GM23338 (cell line): ENCODE measurements at regions not wholly inside any gene's neighbourhood (a gene's known extent, or its start where the extent isn't known, plus 50 kb on each side); places are given as distances from the start of the nearest gene placed in this dataset.

Experiments used
- EZH2 ChIP-seq: fragments of 200-600 bp; sonication (generic); IDR thresholded peaks from one replicate; pipeline ENCODE4 v1.8.0; 2017; ENCODE audit warnings: antibody characterized with exemption, mild to moderate bottlenecking, low read depth; ENCODE audit not compliant: unreplicated experiment
- STAT1 ChIP-seq: IDR thresholded peaks from one replicate; pipeline ENCODE4 v1.6.1; 2016; ENCODE audit warnings: antibody characterized with exemption; ENCODE audit not compliant: unreplicated experiment
- ZNF331 ChIP-seq: fragments of 250-450 bp; sonication (Bioruptor Pico); IDR thresholded peaks from 2 replicates; pipeline ENCODE4 v1.5.0; 2020; ENCODE audit warnings: low read depth, mild to moderate bottlenecking, moderate library complexity
- TF ChIP-seq, protein P1 (sequence below): fragments of 250-450 bp; sonication (Bioruptor Pico); IDR thresholded peaks from 2 replicates; pipeline ENCODE4 v1.5.0; 2020; ENCODE audit warnings: mild to moderate bottlenecking, moderate library complexity
- TF ChIP-seq, protein P2 (sequence below), 2 experiments: fragments of 200-600 bp in 1 of 2; sonication (generic) in 1 of 2; conservative IDR thresholded peaks; 2 replicates each; pipeline versions ENCODE4 v1.5.1 to v1.6.1; 2016 to 2017; ENCODE audit warnings: antibody characterized with exemption in 2 of 2, low read depth in 2 of 2, mild to moderate bottlenecking in 2 of 2, moderate library complexity in 1 of 2
- TF ChIP-seq, protein P3 (sequence below): IDR thresholded peaks from 2 replicates; pipeline ENCODE4 v1.6.1; 2016; ENCODE audit warnings: antibody characterized with exemption

DNA sequence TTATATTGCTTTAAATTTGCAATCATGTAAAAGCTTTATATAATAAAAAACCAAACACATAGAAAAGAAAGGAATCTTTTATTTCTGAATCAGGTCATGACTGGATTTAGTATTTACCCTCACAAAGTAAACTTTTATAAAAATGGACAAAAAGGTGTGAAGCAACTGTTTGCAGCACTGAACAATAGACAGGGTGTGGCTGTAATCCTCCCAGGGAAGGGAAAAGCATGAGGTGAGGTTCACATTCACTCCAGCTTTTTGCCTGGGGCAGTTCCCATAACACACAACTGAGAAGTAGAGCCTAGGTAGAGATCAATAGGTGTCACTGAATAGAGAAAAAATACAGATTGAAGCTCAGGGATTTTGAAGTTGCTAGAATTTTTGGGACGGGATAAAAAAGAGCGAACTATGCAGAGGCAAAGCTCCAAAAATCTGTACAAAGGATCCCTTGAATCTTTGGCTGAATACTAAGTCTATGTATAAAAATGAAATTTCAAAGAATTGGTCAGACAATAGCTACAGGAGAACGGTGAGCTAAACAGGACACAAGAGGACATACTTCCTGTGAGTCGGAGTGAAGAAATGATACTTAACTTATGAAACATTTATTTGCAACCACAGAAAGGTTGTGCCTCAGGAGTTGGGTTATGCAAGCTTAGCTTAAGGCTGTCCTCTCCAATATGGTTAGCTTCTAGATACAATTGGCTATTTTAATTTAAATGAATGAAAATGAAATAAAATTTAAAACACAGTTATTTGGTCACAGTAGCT, 162.0 kb upstream of the ZP4 start (continued):
- TF ChIP-seq, protein P1, sequence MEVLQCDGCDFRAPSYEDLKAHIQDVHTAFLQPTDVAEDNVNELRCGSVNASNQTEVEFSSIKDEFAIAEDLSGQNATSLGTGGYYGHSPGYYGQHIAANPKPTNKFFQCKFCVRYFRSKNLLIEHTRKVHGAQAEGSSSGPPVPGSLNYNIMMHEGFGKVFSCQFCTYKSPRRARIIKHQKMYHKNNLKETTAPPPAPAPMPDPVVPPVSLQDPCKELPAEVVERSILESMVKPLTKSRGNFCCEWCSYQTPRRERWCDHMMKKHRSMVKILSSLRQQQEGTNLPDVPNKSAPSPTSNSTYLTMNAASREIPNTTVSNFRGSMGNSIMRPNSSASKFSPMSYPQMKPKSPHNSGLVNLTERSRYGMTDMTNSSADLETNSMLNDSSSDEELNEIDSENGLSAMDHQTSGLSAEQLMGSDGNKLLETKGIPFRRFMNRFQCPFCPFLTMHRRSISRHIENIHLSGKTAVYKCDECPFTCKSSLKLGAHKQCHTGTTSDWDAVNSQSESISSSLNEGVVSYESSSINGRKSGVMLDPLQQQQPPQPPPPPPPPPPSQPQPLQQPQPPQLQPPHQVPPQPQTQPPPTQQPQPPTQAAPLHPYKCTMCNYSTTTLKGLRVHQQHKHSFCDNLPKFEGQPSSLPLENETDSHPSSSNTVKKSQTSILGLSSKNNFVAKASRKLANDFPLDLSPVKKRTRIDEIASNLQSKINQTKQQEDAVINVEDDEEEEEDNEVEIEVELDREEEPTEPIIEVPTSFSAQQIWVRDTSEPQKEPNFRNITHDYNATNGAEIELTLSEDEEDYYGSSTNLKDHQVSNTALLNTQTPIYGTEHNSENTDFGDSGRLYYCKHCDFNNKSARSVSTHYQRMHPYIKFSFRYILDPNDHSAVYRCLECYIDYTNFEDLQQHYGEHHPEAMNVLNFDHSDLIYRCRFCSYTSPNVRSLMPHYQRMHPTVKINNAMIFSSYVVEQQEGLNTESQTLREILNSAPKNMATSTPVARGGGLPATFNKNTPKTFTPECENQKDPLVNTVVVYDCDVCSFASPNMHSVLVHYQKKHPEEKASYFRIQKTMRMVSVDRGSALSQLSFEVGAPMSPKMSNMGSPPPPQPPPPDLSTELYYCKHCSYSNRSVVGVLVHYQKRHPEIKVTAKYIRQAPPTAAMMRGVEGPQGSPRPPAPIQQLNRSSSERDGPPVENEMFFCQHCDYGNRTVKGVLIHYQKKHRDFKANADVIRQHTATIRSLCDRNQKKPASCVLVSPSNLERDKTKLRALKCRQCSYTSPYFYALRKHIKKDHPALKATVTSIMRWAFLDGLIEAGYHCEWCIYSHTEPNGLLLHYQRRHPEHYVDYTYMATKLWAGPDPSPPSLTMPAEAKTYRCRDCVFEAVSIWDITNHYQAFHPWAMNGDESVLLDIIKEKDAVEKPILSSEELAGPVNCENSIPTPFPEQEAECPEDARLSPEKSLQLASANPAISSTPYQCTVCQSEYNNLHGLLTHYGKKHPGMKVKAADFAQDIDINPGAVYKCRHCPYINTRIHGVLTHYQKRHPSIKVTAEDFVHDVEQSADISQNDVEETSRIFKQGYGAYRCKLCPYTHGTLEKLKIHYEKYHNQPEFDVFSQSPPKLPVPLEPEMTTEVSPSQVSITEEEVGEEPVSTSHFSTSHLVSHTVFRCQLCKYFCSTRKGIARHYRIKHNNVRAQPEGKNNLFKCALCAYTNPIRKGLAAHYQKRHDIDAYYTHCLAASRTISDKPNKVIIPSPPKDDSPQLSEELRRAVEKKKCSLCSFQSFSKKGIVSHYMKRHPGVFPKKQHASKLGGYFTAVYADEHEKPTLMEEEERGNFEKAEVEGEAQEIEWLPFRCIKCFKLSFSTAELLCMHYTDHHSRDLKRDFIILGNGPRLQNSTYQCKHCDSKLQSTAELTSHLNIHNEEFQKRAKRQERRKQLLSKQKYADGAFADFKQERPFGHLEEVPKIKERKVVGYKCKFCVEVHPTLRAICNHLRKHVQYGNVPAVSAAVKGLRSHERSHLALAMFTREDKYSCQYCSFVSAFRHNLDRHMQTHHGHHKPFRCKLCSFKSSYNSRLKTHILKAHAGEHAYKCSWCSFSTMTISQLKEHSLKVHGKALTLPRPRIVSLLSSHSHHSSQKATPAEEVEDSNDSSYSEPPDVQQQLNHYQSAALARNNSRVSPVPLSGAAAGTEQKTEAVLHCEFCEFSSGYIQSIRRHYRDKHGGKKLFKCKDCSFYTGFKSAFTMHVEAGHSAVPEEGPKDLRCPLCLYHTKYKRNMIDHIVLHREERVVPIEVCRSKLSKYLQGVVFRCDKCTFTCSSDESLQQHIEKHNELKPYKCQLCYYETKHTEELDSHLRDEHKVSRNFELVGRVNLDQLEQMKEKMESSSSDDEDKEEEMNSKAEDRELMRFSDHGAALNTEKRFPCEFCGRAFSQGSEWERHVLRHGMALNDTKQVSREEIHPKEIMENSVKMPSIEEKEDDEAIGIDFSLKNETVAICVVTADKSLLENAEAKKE (CRISPR knock-in tag): no peak
- TF ChIP-seq, protein P2, sequence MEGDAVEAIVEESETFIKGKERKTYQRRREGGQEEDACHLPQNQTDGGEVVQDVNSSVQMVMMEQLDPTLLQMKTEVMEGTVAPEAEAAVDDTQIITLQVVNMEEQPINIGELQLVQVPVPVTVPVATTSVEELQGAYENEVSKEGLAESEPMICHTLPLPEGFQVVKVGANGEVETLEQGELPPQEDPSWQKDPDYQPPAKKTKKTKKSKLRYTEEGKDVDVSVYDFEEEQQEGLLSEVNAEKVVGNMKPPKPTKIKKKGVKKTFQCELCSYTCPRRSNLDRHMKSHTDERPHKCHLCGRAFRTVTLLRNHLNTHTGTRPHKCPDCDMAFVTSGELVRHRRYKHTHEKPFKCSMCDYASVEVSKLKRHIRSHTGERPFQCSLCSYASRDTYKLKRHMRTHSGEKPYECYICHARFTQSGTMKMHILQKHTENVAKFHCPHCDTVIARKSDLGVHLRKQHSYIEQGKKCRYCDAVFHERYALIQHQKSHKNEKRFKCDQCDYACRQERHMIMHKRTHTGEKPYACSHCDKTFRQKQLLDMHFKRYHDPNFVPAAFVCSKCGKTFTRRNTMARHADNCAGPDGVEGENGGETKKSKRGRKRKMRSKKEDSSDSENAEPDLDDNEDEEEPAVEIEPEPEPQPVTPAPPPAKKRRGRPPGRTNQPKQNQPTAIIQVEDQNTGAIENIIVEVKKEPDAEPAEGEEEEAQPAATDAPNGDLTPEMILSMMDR (conservative IDR thresholded peaks at IDR 0.05; ENCODE audit: low read depth in 2 of 2): no peak
- no peak for TF ChIP-seq STAT1
- no peak for TF ChIP-seq EZH2
- no peak for TF ChIP-seq ZNF331 (CRISPR knock-in tag)
- TF ChIP-seq, protein P3, sequence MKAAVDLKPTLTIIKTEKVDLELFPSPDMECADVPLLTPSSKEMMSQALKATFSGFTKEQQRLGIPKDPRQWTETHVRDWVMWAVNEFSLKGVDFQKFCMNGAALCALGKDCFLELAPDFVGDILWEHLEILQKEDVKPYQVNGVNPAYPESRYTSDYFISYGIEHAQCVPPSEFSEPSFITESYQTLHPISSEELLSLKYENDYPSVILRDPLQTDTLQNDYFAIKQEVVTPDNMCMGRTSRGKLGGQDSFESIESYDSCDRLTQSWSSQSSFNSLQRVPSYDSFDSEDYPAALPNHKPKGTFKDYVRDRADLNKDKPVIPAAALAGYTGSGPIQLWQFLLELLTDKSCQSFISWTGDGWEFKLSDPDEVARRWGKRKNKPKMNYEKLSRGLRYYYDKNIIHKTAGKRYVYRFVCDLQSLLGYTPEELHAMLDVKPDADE: no peak
